CD4-positive, alpha-beta T cell (primary cell): ENCODE measurements at regions not wholly inside any gene's neighbourhood (a gene's known extent, or its start where the extent isn't known, plus 50 kb on each side); places are given as distances from the start of the nearest gene placed in this dataset.

Experiments
- ATAC-seq: fragments of 200-7000 bp; cut with Tn5 transposase; one replicate; pipeline ENCODE4 v1.10.0; 2022; ENCODE audit warnings: mild to moderate bottlenecking; ENCODE audit not compliant: poor library complexity
- CTCF ChIA-PET: fragments of 350-600 bp; sonication (Branson Sonifier 250); formaldehyde crosslinking; loops from one replicate; lab custom pipeline; 2021; ENCODE audit warnings: antibody characterized with exemption, inconsistent platforms; lab: Charles Lee
- POLR2A ChIA-PET: fragments of 350-600 bp; sonication (Branson Sonifier 250); formaldehyde crosslinking; loops from one replicate; lab custom pipeline; 2021; ENCODE audit warnings: antibody characterized with exemption, inconsistent platforms; lab: Charles Lee
- DNase-seq, 14 experiments: peaks; one replicate each; pipeline ENCODE4 v3.0.0-alpha.2; 2013 to 2020; ENCODE audit warnings: mixed read lengths in 2 of 14
- H3K27ac ChIP-seq, 2 donors: one replicate each; pipeline versions ENCODE4 v1.5.1 to v1.7.0; 2013; ENCODE audit warnings: low read length in 2 of 2, low read depth in 1 of 2, mild to moderate bottlenecking in 1 of 2
- H3K27me3 ChIP-seq, 2 experiments: 1 replicate in 1 of 2; 2 replicates in 1 of 2; pipeline versions ENCODE4 v1.6.1 to v1.7.0; 2013; ENCODE audit warnings: low read length in 2 of 2, control low read depth in 1 of 2, mild to moderate bottlenecking in 1 of 2, moderate library complexity in 1 of 2; ENCODE audit not compliant: insufficient read depth in 2 of 2, control insufficient read depth in 1 of 2
- H3K36me3 ChIP-seq: one replicate; pipeline ENCODE4 v1.6.1; 2013; ENCODE audit warnings: low read length, control low read depth; ENCODE audit not compliant: insufficient read depth
- H3K4me1 ChIP-seq: one replicate; pipeline ENCODE4 v1.6.1; 2013; ENCODE audit warnings: low read length, control low read depth; ENCODE audit not compliant: insufficient read depth
- H3K4me3 ChIP-seq: one replicate; pipeline ENCODE4 v1.5.1; 2013; ENCODE audit warnings: mild to moderate bottlenecking, low read length, moderate library complexity
- H3K9me3 ChIP-seq, 2 experiments: 1 replicate in 1 of 2; 2 replicates in 1 of 2; pipeline versions ENCODE4 v1.6.1 to v1.7.0; 2013; ENCODE audit warnings: low read length in 2 of 2, mild to moderate bottlenecking in 2 of 2, control low read depth in 1 of 2, moderate library complexity in 1 of 2; ENCODE audit not compliant: control insufficient read depth in 1 of 2, insufficient read depth in 1 of 2
- H3K27ac Mint-ChIP-seq: one replicate; pipeline ENCODE4 v1.8.0; 2020; ENCODE audit warnings: mixed read lengths
- H3K27me3 Mint-ChIP-seq: one replicate; pipeline ENCODE4 v1.8.0; 2021; ENCODE audit warnings: mixed read lengths
- H3K36me3 Mint-ChIP-seq: one replicate; pipeline ENCODE4 v1.8.0; 2021; ENCODE audit warnings: low read depth, mixed read lengths
- H3K4me1 Mint-ChIP-seq: one replicate; pipeline ENCODE4 v1.8.0; 2021; ENCODE audit warnings: low read depth, mixed read lengths
- H3K4me3 Mint-ChIP-seq: one replicate; pipeline ENCODE4 v1.8.0; 2020; ENCODE audit warnings: mild to moderate bottlenecking, mixed read lengths
- H3K9me3 Mint-ChIP-seq: one replicate; pipeline ENCODE4 v1.8.0; 2020; ENCODE audit warnings: mixed read lengths
- CTCF ChIP-seq: fragments of 200-600 bp; IDR thresholded peaks from one replicate; pipeline ENCODE4 v1.8.0; 2022; ENCODE audit warnings: antibody characterized with exemption, mild to moderate bottlenecking
- intact Hi-C, 2 experiments: fragments of 100-400 bp; cut with DNase I in 1 of 2; cut with micrococcal nuclease in 1 of 2; formaldehyde crosslinking; loops; one replicate each; pipeline versions ENCODE4 v1.15.1 to v1.9.0; 2023 to 2025; cut with DNase I, micrococcal nuclease

DNA sequence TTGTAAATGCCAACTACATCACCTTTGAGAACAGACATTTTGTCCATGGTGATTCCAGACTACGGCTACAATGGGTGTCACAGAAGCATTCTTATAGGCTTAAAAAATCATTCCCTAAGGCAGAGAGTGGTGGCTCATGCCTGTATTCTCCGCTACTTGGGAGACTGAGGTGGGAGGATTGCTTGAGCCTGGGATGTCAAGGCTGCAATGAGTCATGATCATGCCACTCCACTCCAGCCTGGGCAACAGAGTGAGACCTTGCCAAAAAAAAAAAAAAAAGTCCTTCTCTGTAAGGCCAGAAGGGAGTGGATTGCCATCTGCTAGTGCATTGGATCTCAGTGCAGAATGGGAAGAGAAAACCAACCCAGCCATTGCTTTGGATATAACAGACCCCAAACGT is 522.5 kb downstream of the VRK1 start:
- no peak for ATAC-seq
- H3K4me3 ChIP-seq = no peak overlapping the region
- no peaks in the 10 kb centered on the region for H3K27me3 Mint-ChIP-seq
- ChIA-PET CTCF (no interaction called here), POLR2A (no interaction called here)
- H3K4me3 Mint-ChIP-seq = no peak overlapping the region
- H3K4me1 Mint-ChIP-seq = no peaks in the 10 kb centered on the region
- intact Hi-C loops = no loop called here
- no peaks in the 10 kb centered on the region for H3K36me3 ChIP-seq
- no peak overlapping the region for H3K27ac Mint-ChIP-seq
- H3K27ac ChIP-seq = no peak overlapping the region
- H3K9me3 ChIP-seq = no peaks in the 10 kb centered on the region
- TF ChIP-seq CTCF = no peak
- peaks cover 3% of the 10 kb centered on the region for H3K9me3 Mint-ChIP-seq
- DNase-seq = no peak
- no peaks in the 10 kb centered on the region for H3K4me1 ChIP-seq
- H3K27me3 ChIP-seq = no peaks in the 10 kb centered on the region
- H3K36me3 Mint-ChIP-seq = no peaks in the 10 kb centered on the region

GRCh38 chr14:97328743-97329142 is 531.6 kb downstream of the VRK1 start:
- intact Hi-C loops = no loop called here
- H3K4me1 Mint-ChIP-seq = peaks cover 22% of the 10 kb centered on the region

DNA sequence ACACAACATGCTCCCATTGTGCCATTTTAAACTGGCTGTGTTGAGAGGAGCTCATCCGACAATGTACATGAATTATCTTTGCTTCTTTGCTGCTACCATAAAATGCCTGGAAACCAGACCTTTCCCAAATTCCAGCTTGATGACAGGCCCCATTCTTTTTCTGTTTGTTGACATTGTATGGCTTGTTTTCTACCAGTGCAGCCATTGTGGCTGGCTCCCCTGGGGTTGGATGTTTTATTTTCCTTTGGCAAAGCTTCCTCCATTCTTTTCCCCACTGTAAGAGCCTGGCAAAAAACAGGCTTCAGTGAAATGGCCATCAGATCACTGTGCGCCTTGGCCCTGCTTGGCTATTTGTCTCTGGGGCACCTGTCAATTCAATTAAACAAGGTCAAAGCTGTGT is 532.5 kb downstream of the VRK1 start:
- Histone ChIP-seq H3K27me3 (no peaks in the 10 kb centered on the region), H3K4me1 (peaks cover 13% of the 10 kb centered on the region), H3K4me3 (no peak overlapping the region), H3K9me3 (no peaks in the 10 kb centered on the region), H3K36me3 (no peaks in the 10 kb centered on the region), H3K27ac (no peak overlapping the region)
- intact Hi-C loops = no loop called here
- ChIA-PET POLR2A (no interaction called here), CTCF (no interaction called here)
- no peak for TF ChIP-seq CTCF
- no peak overlapping the region for H3K4me3 Mint-ChIP-seq
- H3K36me3 Mint-ChIP-seq = no peaks in the 10 kb centered on the region
- no peaks in the 10 kb centered on the region for H3K27me3 Mint-ChIP-seq
- peaks cover 22% of the 10 kb centered on the region for H3K4me1 Mint-ChIP-seq
- DNase-seq (no peak), ATAC-seq (no peak)
- no peak overlapping the region for H3K27ac Mint-ChIP-seq
- H3K9me3 Mint-ChIP-seq = no peaks in the 10 kb centered on the region

More at GRCh38 chr14:97328743-97329142, 531.6 kb downstream of the VRK1 start:
- ATAC-seq = no peak
- no peaks in the 10 kb centered on the region for H3K9me3 ChIP-seq
- CTCF ChIA-PET = no interaction called here
- TF ChIP-seq CTCF = no peak
- H3K27ac ChIP-seq = no peak overlapping the region
- Mint-ChIP-seq H3K36me3 (no peaks in the 10 kb centered on the region), H3K27me3 (no peaks in the 10 kb centered on the region), H3K9me3 (no peaks in the 10 kb centered on the region), H3K27ac (no peak overlapping the region), H3K4me3 (no peak overlapping the region)
- no peaks in the 10 kb centered on the region for H3K27me3 ChIP-seq
- no peak overlapping the region for H3K4me3 ChIP-seq
- peaks cover 13% of the 10 kb centered on the region for H3K4me1 ChIP-seq
- no peak for DNase-seq
- POLR2A ChIA-PET = no interaction called here
- H3K36me3 ChIP-seq = no peaks in the 10 kb centered on the region
